ENCODE measurements at regions not wholly inside any gene's neighbourhood (a gene's known extent, or its start where the extent isn't known, plus 50 kb on each side); places are given as distances from the start of the nearest gene placed in this dataset.

- no peaks in the 10 kb centered on the region for H3K4me1 Mint-ChIP-seq (ENCODE audit: low read depth, unreplicated experiment)
- H3K4me3 Mint-ChIP-seq (ENCODE audit: low read depth, unreplicated experiment) = no peak overlapping the region
- CTCF ChIA-PET = no interaction called here
- no peak for TF ChIP-seq CTCF (IDR thresholded peaks at IDR 0.05; ENCODE audit: unreplicated experiment)
- H3K9me3 Mint-ChIP-seq (ENCODE audit: low read depth, unreplicated experiment) = peaks cover 2% of the 10 kb centered on the region
- intact Hi-C loops (cut with micrococcal nuclease; ENCODE audit: unreplicated experiment) = no loop called here
- BruUV-seq (replicated peaks) = no TSS peak
- H3K36me3 Mint-ChIP-seq (ENCODE audit: insufficient read depth, unreplicated experiment) = no peaks in the 10 kb centered on the region
- no peak for DNase-seq
- H3K27ac Mint-ChIP-seq (ENCODE audit: unreplicated experiment) = no peak overlapping the region
- H3K27me3 Mint-ChIP-seq (ENCODE audit: unreplicated experiment) = no peaks in the 10 kb centered on the region
Measured at GRCh38 chr6:114995526-114995925, 652.7 kb upstream of the HS3ST5 start.

DNA sequence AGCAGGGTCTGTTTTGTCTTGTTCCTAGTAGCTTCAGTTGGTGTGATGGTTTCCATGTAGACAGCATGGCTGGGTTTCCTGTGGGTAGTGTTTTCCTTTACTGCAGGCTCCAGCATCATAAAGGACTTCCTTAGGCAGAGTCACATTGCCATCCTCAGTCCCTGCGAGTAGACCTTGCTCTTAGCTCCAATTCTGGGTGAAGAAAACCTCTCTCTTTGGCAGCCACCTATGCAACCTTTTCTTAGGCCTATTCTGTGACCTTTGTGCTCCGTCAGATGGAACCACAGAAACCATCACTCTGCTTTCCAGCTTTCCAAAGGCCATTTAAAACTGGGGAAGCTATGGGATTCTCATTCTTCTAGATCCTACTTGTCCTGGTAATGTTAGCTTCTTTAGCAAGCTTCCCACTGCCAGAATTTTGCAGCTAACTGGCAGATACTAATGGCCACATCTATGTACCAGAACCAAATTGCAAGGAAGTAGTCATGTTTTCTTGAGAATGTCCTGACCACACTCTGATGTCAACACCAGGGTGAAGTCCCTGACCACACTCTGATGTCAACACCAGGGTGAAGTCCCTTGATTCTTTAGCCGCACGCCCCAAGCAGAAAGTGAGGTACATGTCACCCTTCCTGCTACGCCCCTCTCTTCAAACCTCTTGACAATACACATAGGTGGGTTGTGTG is 646.6 kb upstream of the HS3ST5 start:
- CTCF ChIA-PET = no interaction called here
- H3K4me3 Mint-ChIP-seq (ENCODE audit: low read depth, unreplicated experiment) = no peak overlapping the region
- H3K27ac Mint-ChIP-seq (ENCODE audit: unreplicated experiment) = no peak overlapping the region
- TF ChIP-seq CTCF (IDR thresholded peaks at IDR 0.05; ENCODE audit: unreplicated experiment) = no peak
- intact Hi-C loops (cut with micrococcal nuclease; ENCODE audit: unreplicated experiment) = no loop called here
- no peak for DNase-seq
- no peaks in the 10 kb centered on the region for H3K9me3 Mint-ChIP-seq (ENCODE audit: low read depth, unreplicated experiment)
- H3K36me3 Mint-ChIP-seq (ENCODE audit: insufficient read depth, unreplicated experiment) = no peaks in the 10 kb centered on the region
- no TSS peak for BruUV-seq (replicated peaks)
- H3K4me1 Mint-ChIP-seq (ENCODE audit: low read depth, unreplicated experiment) = no peaks in the 10 kb centered on the region
- H3K27me3 Mint-ChIP-seq (ENCODE audit: unreplicated experiment) = no peaks in the 10 kb centered on the region

- Mint-ChIP-seq H3K27me3 (ENCODE audit: unreplicated experiment) (no peaks in the 10 kb centered on the region), H3K9me3 (ENCODE audit: low read depth, unreplicated experiment) (no peaks in the 10 kb centered on the region), H3K4me3 (ENCODE audit: low read depth, unreplicated experiment) (no peak overlapping the region), H3K4me1 (ENCODE audit: low read depth, unreplicated experiment) (no peaks in the 10 kb centered on the region), H3K36me3 (ENCODE audit: insufficient read depth, unreplicated experiment) (no peaks in the 10 kb centered on the region), H3K27ac (ENCODE audit: unreplicated experiment) (no peak overlapping the region)
- CTCF ChIA-PET = no interaction called here
- no TSS peak for BruUV-seq (replicated peaks)
- no peak for DNase-seq
- intact Hi-C loops (cut with micrococcal nuclease; ENCODE audit: unreplicated experiment) = no loop called here
- TF ChIP-seq CTCF (IDR thresholded peaks at IDR 0.05; ENCODE audit: unreplicated experiment) = no peak
Measured at GRCh38 chr6:114987281-114987680, 644.5 kb upstream of the HS3ST5 start.

DNA sequence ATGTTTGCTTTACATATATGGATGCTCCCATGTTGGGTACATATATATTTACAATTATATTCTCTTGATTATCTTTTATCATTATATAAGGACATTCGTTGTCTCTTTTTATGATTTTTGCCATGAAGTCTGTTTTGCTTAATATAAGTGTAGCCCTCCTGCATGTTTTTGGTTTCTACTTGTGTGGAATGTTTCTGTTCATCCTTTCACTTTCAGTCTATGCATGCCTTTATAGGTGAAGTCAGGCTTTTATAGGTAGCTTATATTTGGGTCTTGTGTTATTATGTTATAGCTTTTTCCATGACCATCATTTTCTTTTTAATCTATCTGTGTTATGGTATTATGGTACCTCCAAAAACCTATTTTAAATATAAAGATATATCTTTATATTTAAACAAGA is 612.5 kb upstream of the HS3ST5 start:
- Mint-ChIP-seq H3K27ac (ENCODE audit: unreplicated experiment) (no peak overlapping the region), H3K4me3 (ENCODE audit: low read depth, unreplicated experiment) (no peak overlapping the region), H3K4me1 (ENCODE audit: low read depth, unreplicated experiment) (no peaks in the 10 kb centered on the region), H3K9me3 (ENCODE audit: low read depth, unreplicated experiment) (peaks cover 2% of the 10 kb centered on the region), H3K36me3 (ENCODE audit: insufficient read depth, unreplicated experiment) (no peaks in the 10 kb centered on the region), H3K27me3 (ENCODE audit: unreplicated experiment) (no peaks in the 10 kb centered on the region)
- no peak for DNase-seq
- no peak for TF ChIP-seq CTCF (IDR thresholded peaks at IDR 0.05; ENCODE audit: unreplicated experiment)
- CTCF ChIA-PET = no interaction called here
- BruUV-seq (replicated peaks) = no TSS peak
- intact Hi-C loops (cut with micrococcal nuclease; ENCODE audit: unreplicated experiment) = no loop called here

All from Calu3 (cell line).